GM19099 (cell line): ENCODE measurements at regions not wholly inside any gene's neighbourhood (a gene's known extent, or its start where the extent isn't known, plus 50 kb on each side); places are given as distances from the start of the nearest gene placed in this dataset.

Experiments used
- POLR2A ChIP-seq: IDR thresholded peaks from 3 replicates; pipeline ENCODE4 v1.6.1; 2011; ENCODE audit warnings: low read depth; ENCODE audit not compliant: insufficient read length; ENCODE audit errors: extremely low read depth

DNA sequence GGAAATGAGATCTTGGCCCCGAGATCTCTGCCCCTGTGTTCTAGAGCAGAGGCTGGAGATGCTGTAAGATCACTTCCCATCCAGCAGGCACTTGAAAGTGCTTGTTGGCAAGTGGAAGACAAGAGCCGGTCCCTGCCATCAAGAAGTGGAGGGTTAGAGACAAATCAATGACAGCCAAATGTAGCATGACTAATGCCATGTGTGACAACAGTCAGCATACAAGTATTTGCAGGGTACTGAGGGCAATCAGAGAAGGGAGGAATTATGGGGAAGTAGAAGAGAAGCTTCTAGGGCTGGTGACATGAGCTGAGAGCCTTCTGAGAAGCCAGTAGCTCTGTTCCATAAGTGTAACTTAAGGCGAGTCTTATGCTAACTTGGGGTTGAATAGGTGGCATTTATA lies 58.6 kb downstream of the TMEM17 start:
- TF ChIP-seq POLR2A, result no peak

DNA sequence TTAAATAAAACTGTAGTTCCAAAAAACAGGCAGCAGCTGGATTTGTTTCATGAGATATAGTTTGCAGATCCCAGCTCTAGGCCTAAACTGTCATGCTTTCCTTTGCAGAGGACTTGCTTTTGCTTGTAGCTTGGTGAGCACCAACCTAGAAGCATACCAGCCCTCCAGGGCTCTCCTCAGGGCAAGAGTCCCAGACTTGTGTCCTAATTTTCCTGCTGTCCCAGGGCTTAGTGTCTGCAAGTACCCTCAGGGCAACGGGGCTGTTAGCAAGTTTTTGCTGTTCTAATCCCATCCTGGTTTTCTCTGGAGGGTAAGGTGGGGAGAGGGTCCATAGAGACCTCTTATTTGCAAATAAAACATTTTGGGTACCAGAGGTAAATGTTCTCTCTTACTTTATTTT lies 59.5 kb downstream of the TMEM17 start:
- no peak for TF ChIP-seq POLR2A

DNA sequence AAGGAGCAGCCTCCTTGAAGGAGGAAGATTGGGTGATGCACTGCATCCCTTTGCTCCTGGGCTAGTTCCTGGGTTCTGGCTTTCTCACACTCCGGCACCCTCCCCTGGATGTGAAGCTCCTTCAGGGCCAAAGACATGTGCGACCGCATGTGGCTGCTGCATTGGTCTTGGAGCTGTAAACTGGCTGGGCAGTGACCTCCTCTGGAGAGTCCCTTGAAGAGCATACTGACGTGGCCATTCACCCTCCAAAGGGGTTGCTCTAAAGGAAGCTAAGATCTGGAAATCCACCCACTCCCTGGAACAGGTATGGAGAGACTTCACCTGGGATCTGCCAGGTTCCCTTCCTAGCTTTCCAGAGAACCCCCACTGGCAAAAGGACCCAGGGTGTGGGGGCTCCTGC lies 62.1 kb downstream of the TMEM17 start:
- TF ChIP-seq POLR2A, result no peak

DNA sequence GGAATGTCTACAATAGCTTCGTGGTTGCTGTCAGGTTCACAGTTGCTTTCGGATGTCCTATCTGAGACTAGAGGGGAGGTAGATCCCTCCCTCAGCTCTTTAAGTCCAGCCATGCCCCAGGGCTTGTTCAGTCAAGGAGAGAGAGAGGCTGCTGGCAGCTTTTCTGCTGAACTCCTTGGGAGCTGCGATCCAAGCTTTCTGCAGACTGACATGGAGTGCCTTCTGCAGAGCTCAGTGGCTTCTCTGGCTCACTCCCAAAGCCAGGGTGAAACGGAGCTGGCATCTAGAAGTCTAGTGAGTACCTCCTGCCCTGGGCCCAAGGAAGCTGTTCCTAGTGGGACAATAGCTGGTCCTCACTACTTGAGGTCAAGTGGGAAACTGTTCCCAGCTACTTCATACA lies 62.5 kb downstream of the TMEM17 start:
- no peak for TF ChIP-seq POLR2A

DNA sequence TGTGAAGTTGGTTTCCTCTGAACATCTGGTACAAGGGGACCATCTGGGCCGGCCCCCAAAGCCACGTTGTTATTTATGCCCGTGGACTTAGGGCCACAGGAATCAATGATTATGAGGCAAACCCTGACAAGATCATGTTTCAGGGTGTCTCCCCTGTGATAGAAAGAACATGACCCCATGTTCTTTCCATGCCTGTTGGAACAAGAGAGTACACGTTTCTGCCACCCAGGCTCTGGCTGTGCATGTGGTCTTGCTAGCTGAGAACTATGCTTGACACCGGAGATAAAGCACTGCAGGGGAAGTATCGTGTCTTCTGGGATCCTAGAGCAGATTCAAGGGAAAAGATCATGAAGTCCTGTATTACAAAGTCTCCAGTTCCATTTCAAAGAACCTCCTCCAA lies 64.2 kb downstream of the TMEM17 start:
- no peak for TF ChIP-seq POLR2A

DNA sequence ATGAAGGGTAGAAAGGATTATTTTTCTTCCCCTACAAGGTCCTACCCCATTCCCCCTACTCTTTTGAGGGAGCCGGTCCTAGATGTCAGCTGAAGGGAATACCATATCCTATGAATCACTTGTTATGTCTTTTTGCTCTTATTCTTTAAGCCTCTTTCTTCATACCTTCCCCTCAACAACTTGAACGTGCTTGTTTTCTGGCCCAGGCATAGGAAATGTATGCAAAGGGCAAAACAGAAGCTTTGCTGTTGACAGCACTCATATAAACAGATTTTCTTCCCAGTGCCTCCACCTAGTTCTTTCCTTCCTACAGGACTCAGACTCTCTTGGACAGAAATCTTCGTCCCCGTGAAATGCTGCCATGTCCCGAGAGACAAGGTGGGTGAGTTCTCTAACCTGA lies 64.6 kb downstream of the TMEM17 start:
- no peak for TF ChIP-seq POLR2A

DNA sequence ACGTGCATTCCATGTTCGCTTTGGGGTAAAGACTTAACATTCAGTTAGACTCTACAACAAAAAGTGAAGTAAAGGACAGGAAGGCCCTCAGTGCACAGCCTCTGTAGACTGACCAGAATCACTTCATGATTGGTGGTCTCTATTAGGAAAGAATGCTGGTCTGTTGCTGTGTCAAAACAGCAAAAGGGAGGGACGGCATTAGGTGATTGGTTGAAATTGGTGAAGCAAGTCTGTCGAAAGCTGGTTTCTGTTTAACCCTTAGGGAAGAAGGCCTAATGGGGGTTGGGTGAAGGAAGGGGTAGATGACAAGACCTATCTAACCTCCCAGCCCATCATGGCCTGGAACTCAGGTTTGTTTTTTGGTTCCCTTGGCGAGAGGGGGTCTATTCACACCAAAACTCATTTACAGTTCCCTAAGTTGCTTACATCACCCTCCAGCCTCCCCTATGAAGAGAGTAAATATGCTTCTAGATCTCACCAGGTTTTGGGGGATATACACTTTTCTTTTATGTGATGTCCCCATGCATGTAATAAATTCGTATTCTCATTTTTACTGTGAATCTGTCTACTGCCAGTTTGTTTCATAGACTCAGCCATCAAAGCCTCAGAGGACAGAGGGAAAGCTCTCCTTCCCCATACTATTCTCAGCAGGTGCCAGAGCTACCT lies 65.6 kb downstream of the TMEM17 start:
- no peak for TF ChIP-seq POLR2A

DNA sequence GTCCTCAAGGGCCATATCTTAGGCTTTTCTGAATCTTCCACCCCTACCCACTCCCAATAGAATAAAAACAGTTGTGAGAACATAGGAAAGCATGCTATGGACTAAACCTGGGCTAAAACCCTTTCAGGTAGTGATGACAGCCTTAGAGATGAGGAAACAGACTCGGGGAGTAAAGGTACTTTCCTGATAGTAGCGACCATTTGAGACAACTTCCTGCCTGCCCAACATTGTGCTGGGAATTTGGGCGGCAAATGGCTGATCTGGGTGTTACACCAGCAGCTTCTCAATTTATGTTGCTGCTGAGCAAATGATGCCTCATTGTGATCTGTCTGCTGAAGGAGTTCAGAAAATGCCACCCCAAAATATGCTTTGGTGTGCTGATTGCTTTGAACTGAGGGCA lies 66.6 kb downstream of the TMEM17 start:
- no peak for TF ChIP-seq POLR2A

DNA sequence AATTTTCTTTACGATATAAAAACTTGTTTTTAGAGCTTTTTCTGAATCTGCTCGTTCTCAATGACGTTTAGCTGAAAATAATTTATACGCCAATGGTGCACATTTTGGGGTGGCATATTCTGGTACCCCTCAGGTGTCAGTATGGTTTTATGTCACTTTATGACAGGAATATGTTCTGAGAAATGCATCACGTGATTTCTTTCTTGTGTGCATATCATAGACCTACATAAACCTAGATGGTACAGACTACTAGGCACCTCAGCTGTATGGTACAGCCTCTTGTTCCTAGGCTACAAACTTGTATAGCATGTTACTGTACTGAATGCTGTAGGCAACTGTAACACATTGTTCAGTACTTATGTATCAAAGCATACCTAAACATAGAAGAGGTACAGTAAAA lies 68.2 kb downstream of the TMEM17 start:
- TF ChIP-seq POLR2A, result no peak

DNA sequence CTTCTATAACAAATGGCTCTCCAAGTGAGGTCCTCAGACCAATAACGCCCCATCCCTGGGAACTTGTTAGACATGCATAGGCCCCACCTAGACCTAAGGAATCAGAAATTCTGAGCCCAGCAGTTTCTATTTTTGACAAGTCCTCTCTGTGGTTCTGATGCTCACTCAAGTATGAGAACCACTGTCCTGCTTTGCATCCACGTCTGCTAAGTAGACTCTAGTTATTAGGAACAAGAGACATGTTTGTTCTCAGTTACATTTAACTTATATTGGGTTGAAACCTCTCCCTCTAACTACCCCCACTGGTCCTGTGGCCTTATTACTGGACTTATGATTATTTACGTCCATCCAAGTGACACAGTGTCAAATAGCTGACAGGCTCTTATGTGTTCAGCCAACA lies 70.3 kb downstream of the TMEM17 start:
- no peak for TF ChIP-seq POLR2A

DNA sequence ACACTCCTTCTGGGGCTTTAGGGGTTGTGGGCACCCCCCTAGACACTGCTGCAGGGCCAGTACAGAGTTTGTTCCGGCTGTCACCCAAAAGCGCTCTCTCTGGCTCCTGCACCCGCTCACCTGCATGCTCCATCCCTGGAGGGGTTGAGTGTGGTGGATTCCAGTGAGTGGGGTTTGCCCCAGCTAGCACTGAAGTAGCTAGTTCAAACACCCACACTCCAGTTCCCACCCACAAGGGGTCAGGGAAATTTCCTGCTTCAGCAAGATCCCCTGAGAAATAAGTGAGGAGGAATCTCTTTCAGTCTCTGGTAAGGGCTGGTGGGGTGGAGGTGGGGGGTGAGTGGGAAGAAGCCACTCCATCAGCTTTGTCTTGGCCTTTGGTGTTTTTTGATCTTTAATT lies 73.6 kb downstream of the TMEM17 start:
- no peak for TF ChIP-seq POLR2A

DNA sequence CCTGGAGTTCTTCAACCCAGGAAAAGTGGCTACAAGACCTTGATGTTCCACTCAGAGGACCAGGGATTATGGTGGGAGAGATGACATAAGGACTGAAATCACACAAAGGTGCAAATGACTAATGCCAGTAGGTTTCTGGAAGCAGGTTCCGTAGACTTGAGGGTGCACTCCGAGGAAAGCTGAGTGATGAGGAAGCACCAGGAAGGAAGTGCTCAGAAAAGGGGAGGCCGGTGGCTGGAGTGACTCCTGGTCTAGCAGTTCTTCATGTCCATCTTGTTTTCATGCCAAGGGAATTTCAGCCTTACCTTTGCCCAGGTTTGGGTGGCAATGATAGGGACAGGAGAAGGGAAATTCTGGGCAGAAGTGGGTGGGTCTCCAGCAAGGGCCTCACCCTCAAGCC lies 74.5 kb downstream of the TMEM17 start:
- no peak for TF ChIP-seq POLR2A

DNA sequence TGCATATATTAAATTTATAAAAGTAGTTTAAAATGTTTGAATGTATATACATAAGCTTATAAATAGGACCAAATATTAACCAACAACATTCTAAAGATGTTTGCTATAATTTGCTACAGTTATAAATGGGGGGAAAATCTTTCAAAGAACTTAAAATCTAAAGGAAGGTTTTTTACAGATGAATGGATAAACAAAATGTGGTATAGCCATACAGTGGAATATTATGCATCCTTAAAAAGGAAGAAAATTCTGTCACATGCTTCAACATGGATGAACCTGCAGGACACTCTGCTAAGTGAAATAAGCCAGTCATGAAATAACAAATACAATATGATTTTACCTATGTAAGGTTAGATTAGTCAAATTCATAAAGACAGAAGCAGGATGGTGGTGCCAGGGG lies 75.8 kb downstream of the TMEM17 start:
- TF ChIP-seq POLR2A, result no peak

DNA sequence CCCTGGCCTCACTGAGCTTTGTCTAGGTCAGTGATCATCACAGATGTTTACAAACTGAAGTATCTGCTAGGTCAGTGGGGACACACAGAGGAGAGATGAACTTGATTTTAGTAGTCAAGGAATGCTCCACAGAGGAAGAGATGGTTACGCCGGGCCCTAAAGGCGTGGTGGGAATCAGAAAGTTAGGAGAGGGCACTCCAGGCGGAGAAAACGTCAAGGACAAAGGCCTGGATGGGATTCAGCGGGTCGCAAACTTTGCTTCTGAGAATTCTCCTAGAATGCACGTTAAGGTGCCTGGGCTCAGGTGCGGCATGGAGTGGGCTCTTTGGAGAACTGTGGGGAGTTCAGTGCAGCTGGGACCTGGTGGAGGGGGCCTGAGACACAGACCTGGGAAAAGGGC lies 78.8 kb downstream of the TMEM17 start:
- TF ChIP-seq POLR2A, result no peak

DNA sequence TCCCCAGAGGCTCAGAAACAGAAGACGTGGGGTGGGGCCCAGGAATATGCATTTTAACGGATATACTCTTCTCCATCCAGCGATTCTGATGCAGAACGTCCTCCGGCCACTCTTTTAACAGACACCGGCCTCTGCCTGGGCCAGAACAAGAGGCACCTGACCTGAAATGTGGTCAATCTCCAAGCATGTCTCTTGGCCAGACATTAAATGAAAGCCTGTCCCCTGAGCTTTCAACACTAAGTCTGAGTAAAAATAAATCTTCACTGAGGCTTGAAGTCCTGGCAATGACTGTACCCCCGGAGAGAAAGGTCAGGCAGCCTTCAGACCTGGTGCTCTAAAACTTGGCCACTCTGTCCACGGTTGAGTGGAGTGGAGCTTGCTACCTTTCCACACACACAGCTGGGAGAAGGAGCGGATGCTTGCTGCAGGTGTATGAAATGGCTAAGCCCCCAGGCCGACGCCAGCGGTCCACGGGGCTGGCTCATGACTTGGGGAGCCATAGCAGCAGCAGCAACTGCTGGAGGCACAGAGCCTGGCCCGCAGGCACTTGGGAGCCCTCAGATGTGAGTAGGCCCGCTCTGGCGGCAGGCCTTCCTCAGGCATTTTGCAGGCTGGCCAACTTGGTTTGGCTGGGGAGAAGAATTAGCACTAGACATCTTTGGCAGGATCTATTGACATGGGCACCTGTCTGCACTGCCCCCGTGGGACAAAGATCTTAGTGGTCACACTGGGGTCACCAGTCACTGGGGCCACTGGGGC lies 79.7 kb downstream of the TMEM17 start:
- no peak for TF ChIP-seq POLR2A

DNA sequence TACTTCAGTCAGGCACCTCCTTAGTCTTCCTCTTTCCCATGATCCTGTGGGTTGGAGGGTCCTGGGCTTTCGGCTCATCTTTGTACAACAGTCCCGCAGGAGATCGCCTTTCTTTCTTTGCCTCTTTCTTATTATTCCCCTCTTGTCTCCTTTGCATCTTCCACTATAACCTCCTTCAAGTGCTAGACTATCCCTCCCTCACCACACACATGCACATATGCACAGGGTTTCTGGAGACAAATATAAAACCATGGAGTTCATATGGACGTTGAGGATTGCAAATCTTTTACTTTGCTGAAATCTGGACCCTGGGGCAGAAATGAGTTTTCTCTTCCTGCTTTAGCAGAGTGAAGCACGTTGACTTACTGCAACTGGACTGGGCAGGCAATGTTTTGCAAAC lies 80.3 kb downstream of the TMEM17 start:
- no peak for TF ChIP-seq POLR2A

DNA sequence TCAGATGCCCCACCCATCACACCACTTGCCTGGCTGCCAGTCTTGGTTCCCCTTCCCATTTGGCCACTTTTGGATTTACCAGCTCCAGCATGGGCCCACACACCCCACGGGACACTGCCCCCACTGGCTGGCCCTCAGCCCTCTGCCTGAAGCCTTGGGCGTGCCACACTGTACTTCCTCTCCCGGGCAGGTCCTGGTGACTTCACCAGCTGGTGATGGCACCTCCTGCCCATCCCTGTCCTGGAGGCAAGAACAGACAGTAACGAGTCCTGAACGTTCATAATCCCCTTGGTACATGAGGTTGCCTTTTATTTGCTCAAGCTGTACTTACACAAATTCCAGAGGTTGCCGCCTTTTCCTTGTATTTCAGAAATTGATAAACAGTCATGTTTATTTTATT lies 81.1 kb downstream of the TMEM17 start:
- TF ChIP-seq POLR2A, result no peak
